ENCODE measurements at regions not wholly inside any gene's neighbourhood (a gene's known extent, or its start where the extent isn't known, plus 50 kb on each side); places are given as distances from the start of the nearest gene placed in this dataset.

DNA sequence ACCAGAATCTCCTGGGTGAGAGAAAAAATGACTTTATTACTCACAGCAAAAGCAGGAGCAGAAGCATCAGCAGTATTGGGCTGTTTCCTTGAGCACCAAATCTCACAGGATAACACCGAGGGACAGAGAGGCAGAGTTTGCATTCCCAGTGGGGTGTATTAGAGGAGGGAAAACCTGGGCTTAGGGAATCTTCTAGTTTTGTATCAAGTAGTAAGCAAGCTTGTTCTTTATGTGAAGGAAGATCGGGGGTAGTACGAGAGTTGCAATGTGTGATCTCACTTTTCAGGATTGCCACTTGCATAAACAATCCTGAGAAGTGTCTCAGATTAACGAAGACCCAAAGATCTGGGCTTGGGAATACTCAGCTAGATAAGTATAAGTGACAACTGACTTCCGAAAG, 1163.0 kb downstream of the TAF11L14 start:
- Histone ChIP-seq H3K23me2 (ENCODE audit: low read depth, low read length) (no peaks in the 10 kb centered on the region), H3K27ac (ENCODE audit: low read depth, low read length) (no peak overlapping the region), H3K14ac (ENCODE audit: insufficient read length) (no peak overlapping the region), H2AK5ac (ENCODE audit: low read depth, low read length) (no peak overlapping the region), H3K9ac (replicated peaks in 1 of 4; ENCODE audit: extremely low read depth in 1 of 4, low read depth in 3 of 4, low read length in 3 of 4) (no peak overlapping the region), H2BK20ac (ENCODE audit: low read length) (no peak overlapping the region), H2BK120ac (replicated peaks; ENCODE audit: low read depth, low read length) (peak overlapping the region; percentile 60), H4K5ac (ENCODE audit: insufficient read length, low read depth, low read length) (no peak overlapping the region), H3K23ac (ENCODE audit: insufficient read length) (no peak overlapping the region), H3K4me3 (ENCODE audit: extremely low read depth in 1 of 4, insufficient read depth in 2 of 4, low read depth in 3 of 4, low read length in 4 of 4) (peak overlapping the region in 1 of 4 experiments; percentile 23; a peak in 1 of 8 replicates), H3K56ac (replicated peaks; ENCODE audit: insufficient read length, low read depth, low read length) (no peak overlapping the region), H2AFZ (ENCODE audit: low read length) (0 out of 2 replicates have a peak overlapping the region, but pooled peaks have one; percentile 6), H3K4ac (replicated peaks; ENCODE audit: insufficient read length, low read depth, low read length) (no peak overlapping the region), H3K4me2 (ENCODE audit: insufficient read depth in 1 of 2, low read depth in 2 of 2, low read length in 2 of 2) (peak overlapping the region; percentile 28 to 30), H3K79me2 (ENCODE audit: control insufficient read depth in 1 of 2, insufficient read depth in 2 of 2, low read length in 2 of 2) (no peaks in the 10 kb centered on the region), H2BK5ac (ENCODE audit: low read depth, low read length) (no peak overlapping the region), H3K79me1 (ENCODE audit: low read depth, low read length) (no peaks in the 10 kb centered on the region), H3K9me3 (ENCODE audit: insufficient read depth in 2 of 2, low read depth in 1 of 2, low read length in 1 of 2) (peaks cover 0 to 4% of the 10 kb centered on the region in 2 experiments; a peak in 2 of 4 replicates), H2BK15ac (ENCODE audit: low read length) (no peak overlapping the region), H4K8ac (ENCODE audit: extremely low read depth, insufficient read depth, low read length) (no peak overlapping the region), H3K36me3 (ENCODE audit: control insufficient read depth in 2 of 4, insufficient read depth in 4 of 4, low read length in 3 of 4) (no peaks in the 10 kb centered on the region), H4K20me1 (replicated peaks in 1 of 2; ENCODE audit: control insufficient read depth in 1 of 2, insufficient read depth in 2 of 2, low read length in 2 of 2) (no peaks in the 10 kb centered on the region), H3K18ac (ENCODE audit: extremely low read depth, low read length) (no peak overlapping the region), H3K4me1 (replicated peaks in 1 of 4; ENCODE audit: control insufficient read depth in 3 of 4, insufficient read depth in 4 of 4, low read length in 3 of 4) (peaks cover 0 to 12% (median 10%) of the 10 kb centered on the region in 4 experiments; a peak in 5 of 7 replicates), H4K91ac (replicated peaks; ENCODE audit: insufficient read length, low read length) (no peak overlapping the region), H3K27me3 (replicated peaks in 1 of 4; ENCODE audit: control insufficient read depth in 3 of 4, extremely low read depth in 1 of 4, insufficient read depth in 3 of 4, low read length in 3 of 4) (no peaks in the 10 kb centered on the region), H2BK12ac (ENCODE audit: low read depth, low read length) (no peak overlapping the region)
- POLR2A ChIA-PET (ENCODE audit: partially characterized antibody) = no interaction called here
- CTCF ChIA-PET (ENCODE audit: partially characterized antibody) = interaction anchor here (0.6 kb wide), 1 partner anchor 437 kb away, joined by 3 read pairs; no protein-coding TSS in a partner anchor
- DNase-seq (ENCODE audit: low read depth in 1 of 2, low spot score in 2 of 2) = no peak
- peak; percentile 78 for FAIRE-seq
- 45% methylated on average over 5 of the region's 5 CpGs; no CpG with 5 or more reads in 1 of the 2 experiments for WGBS, 2 experiments (ENCODE audit: extremely low coverage in 1 of 2, insufficient coverage in 1 of 2, insufficient read length in 1 of 2, insufficient replicate concordance in 2 of 2, low coverage in 1 of 2, low lambda C conversion rate in 2 of 2, missing lambda C conversion rate in 1 of 2)
- TF ChIP-seq SP4 (IDR thresholded peaks at IDR 0.05; ENCODE audit: low read length) (no peak), GTF2F1 (IDR thresholded peaks at IDR 0.05; ENCODE audit: borderline replicate concordance, low read depth, low read length) (no peak), BACH1 (IDR thresholded peaks at IDR 0.05; ENCODE audit: low read length) (no peak), ZNF274 (IDR thresholded peaks at IDR 0.05; ENCODE audit: borderline replicate concordance, extremely low read depth, low read length) (no peak), SP1 (IDR thresholded peaks at IDR 0.05; ENCODE audit: low read depth, low read length) (no peak), SRF (IDR thresholded peaks at IDR 0.05; ENCODE audit: low read depth, low read length) (no peak), HDAC2 (IDR thresholded peaks at IDR 0.05; ENCODE audit: borderline replicate concordance in 1 of 2, low read depth in 2 of 2, low read length in 2 of 2) (no peak), BRCA1 (IDR thresholded peaks at IDR 0.05; ENCODE audit: low read depth, low read length) (no peak), KDM1A (IDR thresholded peaks at IDR 0.05; ENCODE audit: borderline replicate concordance, low read length) (no peak), PHF8 (conservative IDR thresholded peaks at IDR 0.05; ENCODE audit: low read depth, low read length) (no peak), POU5F1 (IDR thresholded peaks at IDR 0.05; ENCODE audit: low read depth, low read length) (no peak), BCL11A (IDR thresholded peaks at IDR 0.05; ENCODE audit: low read depth in 2 of 2, low read length in 2 of 2) (no peak), TAF7 (optimal IDR thresholded peaks at IDR 0.05; ENCODE audit: borderline replicate concordance, low read depth, low read length) (no peak), RXRA (IDR thresholded peaks at IDR 0.05; ENCODE audit: insufficient read depth, low read depth, low read length) (no peak), TEAD4 (IDR thresholded peaks at IDR 0.05; ENCODE audit: low read depth, low read length) (no peak)

Data from H1 (cell line).